Uterus (tissue), 2 donors: ENCODE measurements at regions not wholly inside any gene's neighbourhood (a gene's known extent, or its start where the extent isn't known, plus 50 kb on each side); places are given as distances from the start of the nearest gene placed in this dataset.

Experiments
- POLR2A ChIP-seq, 2 donors: fragments of 450-650 bp; IDR thresholded peaks; one replicate each; pipeline ENCODE4 v1.6.1; 2016; ENCODE audit warnings: antibody characterized with exemption in 2 of 2, mild to moderate bottlenecking in 1 of 2, moderate library complexity in 1 of 2
- TF ChIP-seq, protein P1 (sequence below), 4 experiments: fragments of 200-600 bp in 2 of 4; fragments of 450-650 bp in 2 of 4; sonication (generic) in 2 of 4; IDR thresholded peaks; one replicate each; pipeline ENCODE4 v1.5.1; 2016 to 2019; ENCODE audit warnings: antibody characterized with exemption in 4 of 4, mild to moderate bottlenecking in 2 of 4, moderate library complexity in 1 of 4

DNA sequence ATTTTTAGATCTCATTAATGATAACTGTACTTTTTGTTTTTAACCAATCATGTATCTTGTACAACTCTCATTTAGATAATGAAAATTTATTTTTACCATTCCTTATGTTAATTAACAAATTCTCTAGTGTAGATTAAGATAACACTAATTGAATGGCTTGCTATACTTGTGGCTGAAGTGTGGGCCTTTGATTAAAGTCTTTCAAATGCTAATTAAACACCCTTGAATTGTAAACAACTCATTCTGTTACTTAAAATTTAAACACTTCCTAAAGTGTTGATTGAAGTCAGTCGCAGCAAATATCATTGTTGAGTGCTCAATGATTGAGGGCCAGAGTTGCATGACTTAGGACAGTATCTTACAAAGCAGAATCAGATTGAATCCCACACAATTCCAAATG lies 109.8 kb upstream of the GULP1 start:
- TF ChIP-seq, protein P1, sequence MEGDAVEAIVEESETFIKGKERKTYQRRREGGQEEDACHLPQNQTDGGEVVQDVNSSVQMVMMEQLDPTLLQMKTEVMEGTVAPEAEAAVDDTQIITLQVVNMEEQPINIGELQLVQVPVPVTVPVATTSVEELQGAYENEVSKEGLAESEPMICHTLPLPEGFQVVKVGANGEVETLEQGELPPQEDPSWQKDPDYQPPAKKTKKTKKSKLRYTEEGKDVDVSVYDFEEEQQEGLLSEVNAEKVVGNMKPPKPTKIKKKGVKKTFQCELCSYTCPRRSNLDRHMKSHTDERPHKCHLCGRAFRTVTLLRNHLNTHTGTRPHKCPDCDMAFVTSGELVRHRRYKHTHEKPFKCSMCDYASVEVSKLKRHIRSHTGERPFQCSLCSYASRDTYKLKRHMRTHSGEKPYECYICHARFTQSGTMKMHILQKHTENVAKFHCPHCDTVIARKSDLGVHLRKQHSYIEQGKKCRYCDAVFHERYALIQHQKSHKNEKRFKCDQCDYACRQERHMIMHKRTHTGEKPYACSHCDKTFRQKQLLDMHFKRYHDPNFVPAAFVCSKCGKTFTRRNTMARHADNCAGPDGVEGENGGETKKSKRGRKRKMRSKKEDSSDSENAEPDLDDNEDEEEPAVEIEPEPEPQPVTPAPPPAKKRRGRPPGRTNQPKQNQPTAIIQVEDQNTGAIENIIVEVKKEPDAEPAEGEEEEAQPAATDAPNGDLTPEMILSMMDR (IDR thresholded peaks at IDR 0.05), result no peak
- no peak for TF ChIP-seq POLR2A (IDR thresholded peaks at IDR 0.05)
